HEK293 (cell line): ENCODE measurements at regions not wholly inside any gene's neighbourhood (a gene's known extent, or its start where the extent isn't known, plus 50 kb on each side); places are given as distances from the start of the nearest gene placed in this dataset.

ENCODE experiments used
- CTCF ChIA-PET: fragments of 350-600 bp; formaldehyde crosslinking; extraction: SDS; loops from one replicate; lab custom pipeline; 2021; ENCODE audit warnings: antibody characterized with exemption; lab: Yijun Ruan, JAX
- POLR2A ChIA-PET: fragments of 300-600 bp; formaldehyde crosslinking; extraction: SDS; loops from one replicate; lab custom pipeline; 2020; ENCODE audit warnings: antibody characterized with exemption, inconsistent platforms; lab: Yijun Ruan, JAX
- H3K27ac ChIP-seq: fragments of 200-500 bp; sonication (Bioruptor generic); 2 replicates; pipeline ENCODE4 v1.5.1; 2014; ENCODE audit warnings: low read depth, low read length, control low read depth, inconsistent platforms; ENCODE audit errors: extremely low read depth
- H3K36me3 ChIP-seq, 2 experiments: fragments of 200-500 bp in 1 of 2; sonication (Bioruptor generic) in 1 of 2; 1 replicate in 1 of 2; 2 replicates in 1 of 2; pipeline ENCODE4 v1.5.1; 2014 to 2017; ENCODE audit warnings: inconsistent platforms in 2 of 2, low read length in 2 of 2; ENCODE audit not compliant: control insufficient read depth in 2 of 2, insufficient read depth in 1 of 2
- H3K4me1 ChIP-seq: fragments of 200-500 bp; sonication (Bioruptor generic); 2 replicates; pipeline ENCODE4 v1.5.1; 2014; ENCODE audit warnings: mild to moderate bottlenecking, low read length, inconsistent platforms; ENCODE audit not compliant: control insufficient read depth, insufficient read depth
- H3K4me3 ChIP-seq: 2 replicates; pipeline ENCODE4 v1.5.1; 2011; ENCODE audit warnings: low read depth, mild to moderate bottlenecking, control low read depth, low read length, moderate library complexity
- H3K9me3 ChIP-seq: fragments of 200-500 bp; sonication (Bioruptor generic); 2 replicates; pipeline ENCODE4 v1.5.1; 2014; ENCODE audit warnings: low read depth, low read length, inconsistent platforms; ENCODE audit not compliant: control insufficient read depth, insufficient read depth
- HOXC10 ChIP-seq: sonication (generic); formaldehyde crosslinking; IDR thresholded peaks from 2 replicates; pipeline ENCODE4 v1.8.1; 2023; ENCODE audit warnings: mild to moderate bottlenecking, missing genetic modification reagents
- SALL2 ChIP-seq: fragments of 450-650 bp; formaldehyde crosslinking; IDR thresholded peaks from 2 replicates; pipeline ENCODE4 v1.5.0; 2017; ENCODE audit warnings: missing biosample characterization, mild to moderate bottlenecking, missing genetic modification characterization, borderline replicate concordance
- SP3 ChIP-seq: fragments of 450-650 bp; formaldehyde crosslinking; IDR thresholded peaks from 2 replicates; pipeline ENCODE4 v1.5.1; 2016; ENCODE audit warnings: missing biosample characterization, missing genetic modification characterization
- SP7 ChIP-seq: fragments of 450-650 bp; formaldehyde crosslinking; IDR thresholded peaks from 2 replicates; pipeline ENCODE4 v1.5.1; 2016; ENCODE audit warnings: missing biosample characterization, missing genetic modification characterization
- ZBTB20 ChIP-seq: fragments of 450-650 bp; formaldehyde crosslinking; IDR thresholded peaks from 2 replicates; pipeline ENCODE4 v1.5.1; 2016; ENCODE audit warnings: missing biosample characterization, missing genetic modification characterization
- ZFP69B ChIP-seq: fragments of 450-650 bp; formaldehyde crosslinking; IDR thresholded peaks from 2 replicates; pipeline ENCODE4 v1.5.1; 2016; ENCODE audit warnings: missing biosample characterization, missing genetic modification characterization
- ZNF10 ChIP-seq: fragments of 450-650 bp; formaldehyde crosslinking; IDR thresholded peaks from 2 replicates; pipeline ENCODE4 v1.5.1; 2017; ENCODE audit warnings: missing biosample characterization, missing genetic modification characterization
- ZNF112 ChIP-seq: fragments of 450-650 bp; formaldehyde crosslinking; IDR thresholded peaks from 2 replicates; pipeline ENCODE4 v1.5.0; 2017; ENCODE audit warnings: missing biosample characterization, missing genetic modification characterization
- ZNF132 ChIP-seq: fragments of 450-650 bp; formaldehyde crosslinking; IDR thresholded peaks from 2 replicates; pipeline ENCODE4 v1.5.1; 2017; ENCODE audit warnings: missing biosample characterization, missing genetic modification characterization, borderline replicate concordance
- ZNF239 ChIP-seq: fragments of 450-650 bp; formaldehyde crosslinking; IDR thresholded peaks from 2 replicates; pipeline ENCODE4 v1.5.1; 2016; ENCODE audit warnings: missing biosample characterization, missing genetic modification characterization
- ZNF514 ChIP-seq: fragments of 450-650 bp; formaldehyde crosslinking; IDR thresholded peaks from 2 replicates; pipeline ENCODE4 v1.5.1; 2016; ENCODE audit warnings: missing biosample characterization, missing genetic modification characterization
- ZNF76 ChIP-seq: fragments of 450-650 bp; formaldehyde crosslinking; IDR thresholded peaks from 2 replicates; pipeline ENCODE4; 2016; ENCODE audit warnings: low read depth, missing biosample characterization, missing genetic modification characterization, borderline replicate concordance
- ZNF777 ChIP-seq: fragments of 450-650 bp; formaldehyde crosslinking; IDR thresholded peaks from 2 replicates; pipeline ENCODE4 v1.5.1; 2017; ENCODE audit warnings: missing biosample characterization, missing genetic modification characterization, borderline replicate concordance
- TF ChIP-seq, protein P1 (sequence below): fragments of 450-650 bp; formaldehyde crosslinking; IDR thresholded peaks from 2 replicates; pipeline ENCODE4 v1.5.1; 2016; ENCODE audit warnings: missing biosample characterization, missing genetic modification characterization, borderline replicate concordance
- TF ChIP-seq, protein P2 (sequence below): fragments of 450-650 bp; IDR thresholded peaks from 2 replicates; pipeline ENCODE4 v1.5.1; 2018; ENCODE audit warnings: missing biosample characterization, mild to moderate bottlenecking, missing genetic modification characterization
- TF ChIP-seq, protein P3 (sequence below): fragments of 450-650 bp; formaldehyde crosslinking; IDR thresholded peaks from 2 replicates; pipeline ENCODE4 v1.5.1; 2016; ENCODE audit warnings: missing biosample characterization, missing genetic modification characterization
- TF ChIP-seq, protein P4 (sequence below): fragments of 450-650 bp; formaldehyde crosslinking; IDR thresholded peaks from 2 replicates; pipeline ENCODE4 v1.5.1; 2016; ENCODE audit warnings: missing biosample characterization, missing genetic modification characterization
- TF ChIP-seq, protein P5 (sequence below): fragments of 450-650 bp; formaldehyde crosslinking; IDR thresholded peaks from 2 replicates; pipeline ENCODE4 v1.5.1; 2016; ENCODE audit warnings: missing biosample characterization, missing genetic modification characterization

DNA sequence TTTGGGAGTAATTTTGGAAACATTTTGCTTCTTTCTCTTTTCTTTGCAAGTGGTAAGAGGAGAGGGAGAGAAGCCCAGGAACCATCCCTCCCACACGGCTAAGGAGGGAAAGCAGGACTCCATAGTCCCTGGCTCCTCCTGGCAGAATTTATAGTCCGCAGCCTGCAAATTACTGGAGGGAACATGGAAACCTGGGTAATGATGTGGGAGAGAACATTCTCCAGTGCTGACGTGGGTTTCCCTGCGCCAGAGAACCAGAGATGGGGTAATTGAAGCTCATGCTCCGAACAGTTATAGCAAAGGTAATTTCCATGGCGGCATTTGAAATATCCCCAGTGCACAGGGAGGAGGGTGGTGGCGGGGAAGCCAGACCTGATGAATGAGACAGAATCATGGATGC lies 320.4 kb downstream of the RPS24 start (continued):
- TF ChIP-seq, protein P1, sequence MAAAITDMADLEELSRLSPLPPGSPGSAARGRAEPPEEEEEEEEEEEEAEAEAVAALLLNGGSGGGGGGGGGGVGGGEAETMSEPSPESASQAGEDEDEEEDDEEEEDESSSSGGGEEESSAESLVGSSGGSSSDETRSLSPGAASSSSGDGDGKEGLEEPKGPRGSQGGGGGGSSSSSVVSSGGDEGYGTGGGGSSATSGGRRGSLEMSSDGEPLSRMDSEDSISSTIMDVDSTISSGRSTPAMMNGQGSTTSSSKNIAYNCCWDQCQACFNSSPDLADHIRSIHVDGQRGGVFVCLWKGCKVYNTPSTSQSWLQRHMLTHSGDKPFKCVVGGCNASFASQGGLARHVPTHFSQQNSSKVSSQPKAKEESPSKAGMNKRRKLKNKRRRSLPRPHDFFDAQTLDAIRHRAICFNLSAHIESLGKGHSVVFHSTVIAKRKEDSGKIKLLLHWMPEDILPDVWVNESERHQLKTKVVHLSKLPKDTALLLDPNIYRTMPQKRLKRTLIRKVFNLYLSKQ (tag by site-specific recombination): no peak
- TF ChIP-seq, protein P2, sequence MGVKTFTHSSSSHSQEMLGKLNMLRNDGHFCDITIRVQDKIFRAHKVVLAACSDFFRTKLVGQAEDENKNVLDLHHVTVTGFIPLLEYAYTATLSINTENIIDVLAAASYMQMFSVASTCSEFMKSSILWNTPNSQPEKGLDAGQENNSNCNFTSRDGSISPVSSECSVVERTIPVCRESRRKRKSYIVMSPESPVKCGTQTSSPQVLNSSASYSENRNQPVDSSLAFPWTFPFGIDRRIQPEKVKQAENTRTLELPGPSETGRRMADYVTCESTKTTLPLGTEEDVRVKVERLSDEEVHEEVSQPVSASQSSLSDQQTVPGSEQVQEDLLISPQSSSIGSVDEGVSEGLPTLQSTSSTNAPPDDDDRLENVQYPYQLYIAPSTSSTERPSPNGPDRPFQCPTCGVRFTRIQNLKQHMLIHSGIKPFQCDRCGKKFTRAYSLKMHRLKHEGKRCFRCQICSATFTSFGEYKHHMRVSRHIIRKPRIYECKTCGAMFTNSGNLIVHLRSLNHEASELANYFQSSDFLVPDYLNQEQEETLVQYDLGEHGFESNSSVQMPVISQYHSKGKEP: no peak
- TF ChIP-seq SP3 (tag by site-specific recombination) (no peak), ZFP69B (no peak), ZNF132 (tag by site-specific recombination) (no peak)

DNA sequence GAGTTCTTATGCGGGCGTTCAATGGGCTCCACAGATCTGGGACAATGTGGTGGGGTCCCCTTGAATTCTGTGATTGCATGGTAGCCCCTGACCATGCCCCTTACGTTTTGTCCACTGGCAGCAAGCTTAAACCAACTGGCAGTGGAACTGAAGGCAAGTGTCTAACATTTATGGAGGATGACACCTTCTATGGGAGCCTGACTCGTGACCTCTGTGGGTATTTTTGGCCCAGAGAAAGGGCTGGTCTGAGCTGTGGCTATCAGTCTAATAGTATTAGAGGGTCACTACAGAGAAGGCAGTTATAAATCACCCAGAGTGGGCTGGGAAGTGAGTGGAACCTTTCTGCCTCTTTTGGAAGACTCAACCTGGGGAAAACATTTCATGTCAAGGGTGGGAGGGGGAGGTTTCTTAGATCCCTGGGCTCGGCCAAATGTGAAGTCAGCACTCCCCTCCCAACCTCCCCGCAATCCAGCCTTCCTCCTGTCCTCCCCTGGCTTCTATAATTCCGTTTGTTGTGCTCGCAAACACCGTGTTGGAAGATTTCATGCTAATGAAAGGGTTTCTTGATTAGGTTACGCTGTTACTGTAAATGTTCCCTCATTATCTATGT lies 322.7 kb downstream of the RPS24 start:
- Histone ChIP-seq H3K36me3 (no peaks in the 10 kb centered on the region), H3K4me1 (no peaks in the 10 kb centered on the region), H3K4me3 (no peak overlapping the region), H3K27ac (no peak overlapping the region), H3K9me3 (no peaks in the 10 kb centered on the region)
- POLR2A ChIA-PET: no interaction called here
- TF ChIP-seq HOXC10 (CRISPR knock-in tag): no peak
- TF ChIP-seq ZNF239: no peak
- no peak for TF ChIP-seq SALL2 (tag by site-specific recombination)
- no peak for TF ChIP-seq ZNF10 (tag by site-specific recombination)
- TF ChIP-seq, protein P3, sequence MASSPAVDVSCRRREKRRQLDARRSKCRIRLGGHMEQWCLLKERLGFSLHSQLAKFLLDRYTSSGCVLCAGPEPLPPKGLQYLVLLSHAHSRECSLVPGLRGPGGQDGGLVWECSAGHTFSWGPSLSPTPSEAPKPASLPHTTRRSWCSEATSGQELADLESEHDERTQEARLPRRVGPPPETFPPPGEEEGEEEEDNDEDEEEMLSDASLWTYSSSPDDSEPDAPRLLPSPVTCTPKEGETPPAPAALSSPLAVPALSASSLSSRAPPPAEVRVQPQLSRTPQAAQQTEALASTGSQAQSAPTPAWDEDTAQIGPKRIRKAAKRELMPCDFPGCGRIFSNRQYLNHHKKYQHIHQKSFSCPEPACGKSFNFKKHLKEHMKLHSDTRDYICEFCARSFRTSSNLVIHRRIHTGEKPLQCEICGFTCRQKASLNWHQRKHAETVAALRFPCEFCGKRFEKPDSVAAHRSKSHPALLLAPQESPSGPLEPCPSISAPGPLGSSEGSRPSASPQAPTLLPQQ (tag by site-specific recombination): no peak
- TF ChIP-seq ZBTB20 (tag by site-specific recombination): no peak
- no peak for TF ChIP-seq ZNF777 (tag by site-specific recombination)
- TF ChIP-seq, protein P4, sequence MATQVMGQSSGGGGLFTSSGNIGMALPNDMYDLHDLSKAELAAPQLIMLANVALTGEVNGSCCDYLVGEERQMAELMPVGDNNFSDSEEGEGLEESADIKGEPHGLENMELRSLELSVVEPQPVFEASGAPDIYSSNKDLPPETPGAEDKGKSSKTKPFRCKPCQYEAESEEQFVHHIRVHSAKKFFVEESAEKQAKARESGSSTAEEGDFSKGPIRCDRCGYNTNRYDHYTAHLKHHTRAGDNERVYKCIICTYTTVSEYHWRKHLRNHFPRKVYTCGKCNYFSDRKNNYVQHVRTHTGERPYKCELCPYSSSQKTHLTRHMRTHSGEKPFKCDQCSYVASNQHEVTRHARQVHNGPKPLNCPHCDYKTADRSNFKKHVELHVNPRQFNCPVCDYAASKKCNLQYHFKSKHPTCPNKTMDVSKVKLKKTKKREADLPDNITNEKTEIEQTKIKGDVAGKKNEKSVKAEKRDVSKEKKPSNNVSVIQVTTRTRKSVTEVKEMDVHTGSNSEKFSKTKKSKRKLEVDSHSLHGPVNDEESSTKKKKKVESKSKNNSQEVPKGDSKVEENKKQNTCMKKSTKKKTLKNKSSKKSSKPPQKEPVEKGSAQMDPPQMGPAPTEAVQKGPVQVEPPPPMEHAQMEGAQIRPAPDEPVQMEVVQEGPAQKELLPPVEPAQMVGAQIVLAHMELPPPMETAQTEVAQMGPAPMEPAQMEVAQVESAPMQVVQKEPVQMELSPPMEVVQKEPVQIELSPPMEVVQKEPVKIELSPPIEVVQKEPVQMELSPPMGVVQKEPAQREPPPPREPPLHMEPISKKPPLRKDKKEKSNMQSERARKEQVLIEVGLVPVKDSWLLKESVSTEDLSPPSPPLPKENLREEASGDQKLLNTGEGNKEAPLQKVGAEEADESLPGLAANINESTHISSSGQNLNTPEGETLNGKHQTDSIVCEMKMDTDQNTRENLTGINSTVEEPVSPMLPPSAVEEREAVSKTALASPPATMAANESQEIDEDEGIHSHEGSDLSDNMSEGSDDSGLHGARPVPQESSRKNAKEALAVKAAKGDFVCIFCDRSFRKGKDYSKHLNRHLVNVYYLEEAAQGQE (tag by site-specific recombination): no peak
- TF ChIP-seq ZNF112 (tag by site-specific recombination): no peak
- no peak for TF ChIP-seq ZNF514 (tag by site-specific recombination)
- TF ChIP-seq ZNF76 (tag by site-specific recombination): no peak
- no peak for TF ChIP-seq SP7
- TF ChIP-seq, protein P5, sequence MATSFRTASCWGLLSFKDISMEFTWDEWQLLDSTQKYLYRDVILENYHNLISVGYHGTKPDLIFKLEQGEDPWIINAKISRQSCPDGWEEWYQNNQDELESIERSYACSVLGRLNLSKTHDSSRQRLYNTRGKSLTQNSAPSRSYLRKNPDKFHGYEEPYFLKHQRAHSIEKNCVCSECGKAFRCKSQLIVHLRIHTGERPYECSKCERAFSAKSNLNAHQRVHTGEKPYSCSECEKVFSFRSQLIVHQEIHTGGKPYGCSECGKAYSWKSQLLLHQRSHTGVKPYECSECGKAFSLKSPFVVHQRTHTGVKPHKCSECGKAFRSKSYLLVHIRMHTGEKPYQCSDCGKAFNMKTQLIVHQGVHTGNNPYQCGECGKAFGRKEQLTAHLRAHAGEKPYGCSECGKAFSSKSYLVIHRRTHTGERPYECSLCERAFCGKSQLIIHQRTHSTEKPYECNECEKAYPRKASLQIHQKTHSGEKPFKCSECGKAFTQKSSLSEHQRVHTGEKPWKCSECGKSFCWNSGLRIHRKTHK (tag by site-specific recombination): no peak
- CTCF ChIA-PET: interaction anchor here (0.6 to 0.7 kb wide), 2 partner anchors 90 to 109 kb away, joined by 3 read pairs; no protein-coding TSS in a partner anchor
